Liver (tissue), 8 donors: ENCODE measurements at regions not wholly inside any gene's neighbourhood (a gene's known extent, or its start where the extent isn't known, plus 50 kb on each side); places are given as distances from the start of the nearest gene placed in this dataset.

Source experiments
- DNase-seq: peaks from one replicate; pipeline ENCODE4 v3.0.0-alpha.2; 2017; ENCODE audit warnings: low spot score
- H3K27ac ChIP-seq, 2 donors: one replicate each; pipeline ENCODE4 v1.7.0; 2013; ENCODE audit warnings: inconsistent platforms in 2 of 2, low read length in 2 of 2, control low read depth in 1 of 2, low read depth in 1 of 2, mild to moderate bottlenecking in 1 of 2
- H3K27me3 ChIP-seq, 4 donors: one replicate each; pipeline versions ENCODE4 v1.6.1 to v1.7.0; 2013; ENCODE audit warnings: low read length in 3 of 4, inconsistent platforms in 1 of 4, mild to moderate bottlenecking in 1 of 4, moderate library complexity in 1 of 4; ENCODE audit not compliant: control insufficient read depth in 4 of 4, insufficient read depth in 4 of 4
- H3K36me3 ChIP-seq, 4 donors: one replicate each; pipeline versions ENCODE4 v1.6.1 to v1.7.0; 2013; ENCODE audit warnings: low read length in 3 of 4, mild to moderate bottlenecking in 3 of 4, low read depth in 1 of 4, moderate library complexity in 1 of 4; ENCODE audit not compliant: control insufficient read depth in 4 of 4, insufficient read depth in 3 of 4
- H3K4me1 ChIP-seq, 4 donors: one replicate each; pipeline versions ENCODE4 v1.6.1 to v1.7.0; 2013; ENCODE audit warnings: low read length in 3 of 4, mild to moderate bottlenecking in 3 of 4, moderate library complexity in 1 of 4; ENCODE audit not compliant: control insufficient read depth in 4 of 4, insufficient read depth in 4 of 4
- H3K4me3 ChIP-seq, 3 donors: one replicate each; pipeline versions ENCODE4 v1.6.1 to v1.7.0; 2013; ENCODE audit warnings: low read length in 3 of 3, control low read depth in 1 of 3, low read depth in 1 of 3, mild to moderate bottlenecking in 1 of 3
- H3K9ac ChIP-seq, 2 donors: one replicate each; pipeline ENCODE4 v1.7.0; 2013; ENCODE audit warnings: low read length in 2 of 2, mild to moderate bottlenecking in 2 of 2, moderate library complexity in 2 of 2, control low read depth in 1 of 2, low read depth in 1 of 2
- H3K9me3 ChIP-seq, 4 donors: one replicate each; pipeline versions ENCODE4 v1.6.1 to v1.7.0; 2013; ENCODE audit warnings: low read length in 3 of 4; ENCODE audit not compliant: control insufficient read depth in 4 of 4
- CTCF ChIP-seq: fragments of 150-350 bp; IDR thresholded peaks from 2 replicates; pipeline ENCODE4 v1.5.1; 2017; ENCODE audit warnings: improper control_type of control experiment, low read depth, low read length; ENCODE audit not compliant: missing input control
- EGR1 ChIP-seq, 2 donors: IDR thresholded peaks; 2 replicates each; pipeline ENCODE4 v1.6.1; 2016 to 2018; ENCODE audit warnings: antibody characterized with exemption in 2 of 2, low read depth in 2 of 2
- FOXA1 ChIP-seq: IDR thresholded peaks from 2 replicates; pipeline ENCODE4 v1.6.1; 2016; ENCODE audit warnings: antibody characterized with exemption
- FOXA2 ChIP-seq: IDR thresholded peaks from 2 replicates; pipeline ENCODE4 v1.6.1; 2016; ENCODE audit warnings: antibody characterized with exemption
- GABPA ChIP-seq, 2 donors: IDR thresholded peaks in 1 of 2; conservative IDR thresholded peaks in 1 of 2; 2 replicates each; pipeline ENCODE4 v1.6.1; 2016; ENCODE audit warnings: antibody characterized with exemption in 2 of 2, mild to moderate bottlenecking in 1 of 2, moderate library complexity in 1 of 2
- HNF4A ChIP-seq, 2 donors: conservative IDR thresholded peaks; 2 replicates each; pipeline ENCODE4 v1.6.1; 2016; ENCODE audit warnings: antibody characterized with exemption in 2 of 2, mild to moderate bottlenecking in 2 of 2
- HNF4G ChIP-seq: IDR thresholded peaks from 2 replicates; pipeline ENCODE4 v1.6.1; 2016; ENCODE audit warnings: antibody characterized with exemption
- JUND ChIP-seq, 2 donors: IDR thresholded peaks; 2 replicates each; pipeline ENCODE4 v1.6.1; 2016; ENCODE audit warnings: antibody characterized with exemption in 2 of 2
- MAX ChIP-seq: IDR thresholded peaks from 2 replicates; pipeline ENCODE4 v1.6.1; 2016; ENCODE audit warnings: antibody characterized with exemption
- NR2F2 ChIP-seq: IDR thresholded peaks from 2 replicates; pipeline ENCODE4 v1.6.1; 2016; ENCODE audit warnings: antibody characterized with exemption
- RAD21 ChIP-seq, 2 donors: IDR thresholded peaks; 2 replicates each; pipeline ENCODE4 v1.6.1; 2016; ENCODE audit warnings: antibody characterized with exemption in 2 of 2, mild to moderate bottlenecking in 2 of 2
- REST ChIP-seq: IDR thresholded peaks from 2 replicates; pipeline ENCODE4 v1.6.1; 2016; ENCODE audit warnings: antibody characterized with exemption, mild to moderate bottlenecking
- RXRA ChIP-seq, 2 donors: IDR thresholded peaks; 2 replicates each; pipeline ENCODE4 v1.6.1; 2017 to 2018; ENCODE audit warnings: antibody characterized with exemption in 2 of 2, mild to moderate bottlenecking in 1 of 2
- TAF1 ChIP-seq: conservative IDR thresholded peaks from 2 replicates; pipeline ENCODE4 v1.6.1; 2016; ENCODE audit warnings: antibody characterized with exemption, mild to moderate bottlenecking
- YY1 ChIP-seq: IDR thresholded peaks from 2 replicates; pipeline ENCODE4 v1.6.1; 2016; ENCODE audit warnings: antibody characterized with exemption, mild to moderate bottlenecking
- ZBTB33 ChIP-seq: IDR thresholded peaks from 2 replicates; pipeline ENCODE4 v1.6.1; 2016; ENCODE audit warnings: antibody characterized with exemption
- WGBS: extraction: QIAGEN DNeasy Blood & Tissue Kit; methylation state at CpG from one replicate; pipeline ENCODE4 v1.1.7; 2013; 5-methylcytosine and 5-hydroxymethylcytosine counted together
- donor health status: healthy.
- donor health status: healthy.
- donor health status: healthy.
- donor health status: healthy.
- donor health status: healthy.

- Histone ChIP-seq H3K27ac (no peak overlapping the region), H3K27me3 (no peaks in the 10 kb centered on the region), H3K36me3 (no peaks in the 10 kb centered on the region), H3K4me1 (no peaks in the 10 kb centered on the region), H3K9me3 (no peaks in the 10 kb centered on the region), H3K4me3 (no peak overlapping the region), H3K9ac (no peak overlapping the region)
- no peak for DNase-seq
- TF ChIP-seq RAD21 (IDR thresholded peaks at IDR 0.05), result no peak
- TF ChIP-seq GABPA (IDR thresholded peaks at IDR 0.05 in 1 of 2, conservative IDR thresholded peaks at IDR 0.05 in 1 of 2), result no peak
- TF ChIP-seq CTCF, result no peak
- no peak for TF ChIP-seq JUND (IDR thresholded peaks at IDR 0.05)
- TF ChIP-seq HNF4A (conservative IDR thresholded peaks at IDR 0.05), result no peak
- TF ChIP-seq NR2F2, result no peak
- TF ChIP-seq ZBTB33, result no peak
- TF ChIP-seq EGR1 (IDR thresholded peaks at IDR 0.05; ENCODE audit: low read depth in 2 of 2), result no peak
- TF ChIP-seq RXRA (IDR thresholded peaks at IDR 0.05), result no peak
- TF ChIP-seq REST, result no peak
- TF ChIP-seq TAF1, result no peak
- TF ChIP-seq FOXA1, result no peak
- WGBS, result 73% methylated on average over 2 of the region's 2 CpGs
Measured at GRCh38 chr6:125489579-125490285, 188.0 kb upstream of the HDDC2 start.

- H3K4me1 ChIP-seq, result no peaks in the 10 kb centered on the region
- H3K27ac ChIP-seq, result no peak overlapping the region
- WGBS, result 85% methylated on average over 8 of the region's 8 CpGs
- no peak overlapping the region for H3K4me3 ChIP-seq
- no peaks in the 10 kb centered on the region for H3K9me3 ChIP-seq
- H3K9ac ChIP-seq, result no peak overlapping the region
- TF ChIP-seq FOXA1 (no peak), TAF1 (no peak), EGR1 (IDR thresholded peaks at IDR 0.05; ENCODE audit: low read depth in 2 of 2) (no peak), FOXA2 (no peak), YY1 (no peak), NR2F2 (no peak), ZBTB33 (no peak), MAX (no peak), HNF4A (conservative IDR thresholded peaks at IDR 0.05) (no peak), HNF4G (no peak)
- H3K27me3 ChIP-seq, result no peaks in the 10 kb centered on the region
- DNase-seq, result no peak
- no peaks in the 10 kb centered on the region for H3K36me3 ChIP-seq
Measured at GRCh38 chr6:125491860-125492618, 190.3 kb upstream of the HDDC2 start.
